OCI-LY3 (cell line): ENCODE measurements at regions not wholly inside any gene's neighbourhood (a gene's known extent, or its start where the extent isn't known, plus 50 kb on each side); places are given as distances from the start of the nearest gene placed in this dataset.

Experiments used
- H2AFZ ChIP-seq: fragments of 200-600, 300-600 bp; shearing (Covaris generic); 2 replicates; pipeline ENCODE4 v1.6.0; 2014; ENCODE audit warnings: antibody characterized with exemption, low read depth, low read length
- H3K27ac ChIP-seq: fragments of 200-600, 300-600 bp; sonication (generic); 2 replicates; pipeline ENCODE4 v1.5.1; 2014; ENCODE audit warnings: mild to moderate bottlenecking, low read length, moderate library complexity, mixed read lengths
- H3K27me3 ChIP-seq: fragments of 200-600, 300-600 bp; sonication (generic); 2 replicates; pipeline ENCODE4 v1.6.1; 2014; ENCODE audit warnings: low read depth, low read length, mixed read lengths
- H3K36me3 ChIP-seq: fragments of 200-600, 300-600 bp; sonication (generic); replicated peaks from 2 replicates; pipeline ENCODE3; 2014; ENCODE audit warnings: low read depth, low read length, mixed read lengths
- H3K4me1 ChIP-seq: fragments of 300-600, 200-600 bp; sonication (generic); 2 replicates; pipeline ENCODE4 v1.6.1; 2014; ENCODE audit warnings: low read length, mixed read lengths
- H3K4me2 ChIP-seq: fragments of 200-600, 300-600 bp; sonication (generic); 2 replicates; pipeline ENCODE4 v1.6.1; 2014; ENCODE audit warnings: low read length, mixed read lengths
- H3K4me3 ChIP-seq: fragments of 300-600, 200-600 bp; sonication (generic); 2 replicates; pipeline ENCODE4 v1.5.1; 2014; ENCODE audit warnings: antibody characterized with exemption, mild to moderate bottlenecking, low read length, moderate library complexity
- H3K79me2 ChIP-seq: fragments of 300-600, 200-600 bp; shearing (Covaris generic); 2 replicates; pipeline ENCODE4 v1.6.1; 2014; ENCODE audit warnings: mild to moderate bottlenecking, low read length, mixed read lengths
- H3K9ac ChIP-seq: fragments of 300-600, 200-600 bp; shearing (Covaris generic); 2 replicates; pipeline ENCODE4 v1.6.0; 2014; ENCODE audit warnings: mild to moderate bottlenecking, low read length, moderate library complexity
- H3K9me3 ChIP-seq: fragments of 200-600, 300-600 bp; shearing (Covaris generic); 2 replicates; pipeline ENCODE4 v1.6.1; 2014; ENCODE audit warnings: low read length, mixed read lengths; ENCODE audit not compliant: insufficient read depth
- H4K20me1 ChIP-seq: fragments of 200-600, 300-600 bp; sonication (generic); 2 replicates; pipeline ENCODE4 v1.6.1; 2016; ENCODE audit warnings: low read length, mixed read lengths; ENCODE audit not compliant: insufficient read depth
- CTCF ChIP-seq: fragments of 200-600, 300-600 bp; sonication (generic); IDR thresholded peaks from 2 replicates; pipeline ENCODE4 v1.5.1; 2014; ENCODE audit warnings: antibody characterized with exemption, low read length, low read depth
- EZH2phosphoT487 ChIP-seq: fragments of 200-600 bp; shearing (Covaris generic); IDR thresholded peaks from 2 replicates; pipeline ENCODE4 v1.6.1; 2018; ENCODE audit warnings: antibody characterized with exemption, mixed run types, low read depth

GRCh38 chr12:87171356-87171755 lies 857.8 kb downstream of the C12orf50 start:
- H3K27ac ChIP-seq: no peak overlapping the region
- TF ChIP-seq CTCF: no peak
- TF ChIP-seq EZH2phosphoT487: no peak
- no peaks in the 10 kb centered on the region; the same call in 1 of the 2 replicates for H3K9me3 ChIP-seq
- H2AFZ ChIP-seq: no peak overlapping the region
- no peaks in the 10 kb centered on the region for H3K79me2 ChIP-seq
- no peak overlapping the region for H3K4me3 ChIP-seq
- no peak overlapping the region for H3K9ac ChIP-seq
- H3K4me2 ChIP-seq: no peak overlapping the region
- H4K20me1 ChIP-seq: no peaks in the 10 kb centered on the region
- H3K27me3 ChIP-seq: no peaks in the 10 kb centered on the region
- no peaks in the 10 kb centered on the region for H3K36me3 ChIP-seq
- no peaks in the 10 kb centered on the region for H3K4me1 ChIP-seq

- Histone ChIP-seq H3K27ac (no peak overlapping the region), H3K4me2 (no peak overlapping the region), H3K9ac (no peak overlapping the region), H3K27me3 (no peaks in the 10 kb centered on the region), H3K9me3 (peaks cover 10% of the 10 kb centered on the region), H4K20me1 (no peaks in the 10 kb centered on the region), H3K36me3 (no peaks in the 10 kb centered on the region), H3K4me3 (no peak overlapping the region), H3K79me2 (no peaks in the 10 kb centered on the region), H3K4me1 (no peaks in the 10 kb centered on the region), H2AFZ (no peak overlapping the region)
- TF ChIP-seq EZH2phosphoT487 (no peak), CTCF (no peak)
Measured at GRCh38 chr12:87169010-87169409, 860.2 kb downstream of the C12orf50 start.

- TF ChIP-seq EZH2phosphoT487 (no peak), CTCF (no peak)
- no peak overlapping the region for H3K27ac ChIP-seq
- no peaks in the 10 kb centered on the region for H3K4me1 ChIP-seq
- peaks cover 10% of the 10 kb centered on the region for H3K9me3 ChIP-seq
- H3K79me2 ChIP-seq: no peaks in the 10 kb centered on the region
- H3K4me3 ChIP-seq: no peak overlapping the region
- no peaks in the 10 kb centered on the region for H3K36me3 ChIP-seq
- H3K9ac ChIP-seq: no peak overlapping the region
- H3K4me2 ChIP-seq: no peak overlapping the region
- H4K20me1 ChIP-seq: no peaks in the 10 kb centered on the region
- no peak overlapping the region for H2AFZ ChIP-seq
- no peaks in the 10 kb centered on the region for H3K27me3 ChIP-seq
Measured at GRCh38 chr12:87165733-87166375, 863.3 kb downstream of the C12orf50 start.

- Histone ChIP-seq H3K9ac (no peak overlapping the region), H3K27me3 (no peaks in the 10 kb centered on the region), H3K4me3 (no peak overlapping the region), H3K4me1 (no peaks in the 10 kb centered on the region), H2AFZ (no peak overlapping the region), H3K4me2 (no peak overlapping the region), H3K9me3 (peaks cover 10% of the 10 kb centered on the region), H4K20me1 (no peaks in the 10 kb centered on the region), H3K27ac (no peak overlapping the region), H3K36me3 (no peaks in the 10 kb centered on the region), H3K79me2 (no peaks in the 10 kb centered on the region)
- no peak for TF ChIP-seq EZH2phosphoT487
- no peak for TF ChIP-seq CTCF
Measured at GRCh38 chr12:87163122-87163521, 866.1 kb downstream of the C12orf50 start.
